ENCODE measurements at regions not wholly inside any gene's neighbourhood (a gene's known extent, or its start where the extent isn't known, plus 50 kb on each side); places are given as distances from the start of the nearest gene placed in this dataset.
A peak's percentile ranks its signal among the peaks of the same experiment; 100 is the strongest.

- DNase-seq (no peak), ATAC-seq (no peak), FAIRE-seq (no peak)
- intact Hi-C loops (cut with DNase I): no loop called here
- Histone ChIP-seq H3K27me3 (no peaks in the 10 kb centered on the region), H3K9me3 (no peaks in the 10 kb centered on the region), H3K4me1 (peaks cover 0 to 5% (median under 1%) of the 10 kb centered on the region in 3 donors), H3K4me3 (no peak overlapping the region), H3K27ac (no peak overlapping the region), H3K36me3 (no peaks in the 10 kb centered on the region)
- no peak for TF ChIP-seq CTCF (IDR thresholded peaks at IDR 0.05)
- 73 to 77% methylated on average over 6 of the region's 6 CpGs for WGBS, 2 donors
These were observed 84.1 kb upstream of the PAPOLG start for GRCh38 chr2:60671966-60672365.

- Histone ChIP-seq H3K9me3 (no peaks in the 10 kb centered on the region), H3K27ac (no peak overlapping the region), H3K4me3 (no peak overlapping the region), H3K4me1 (peaks cover 0 to 11% (median 9%) of the 10 kb centered on the region in 3 donors), H3K36me3 (no peaks in the 10 kb centered on the region), H3K27me3 (no peaks in the 10 kb centered on the region)
- intact Hi-C loops (cut with DNase I): no loop called here
- peak; percentile 71 to 97 (median 86) for DNase-seq
- WGBS, 2 donors: 20 to 24% methylated on average over 9 of the region's 9 CpGs
- peak; percentile 75 to 96 (median 89) for TF ChIP-seq CTCF (IDR thresholded peaks at IDR 0.05)
- no peak for FAIRE-seq
- ATAC-seq: peak; percentile 92 to 98 (median 96)
These were observed 81.4 kb upstream of the PAPOLG start for GRCh38 chr2:60674524-60675165.

GRCh38 chr2:60675301-60675700 is 80.8 kb upstream of the PAPOLG start:
- 58 to 65% methylated on average over 3 of the region's 3 CpGs for WGBS, 2 donors
- FAIRE-seq (no peak), ATAC-seq (no peak)

GRCh38 chr2:60676706-60677330 is 79.2 kb upstream of the PAPOLG start:
- no peak for DNase-seq
- H3K4me3 ChIP-seq: no peak overlapping the region
- H3K4me1 ChIP-seq: peaks cover 0 to 11% (median 9%) of the 10 kb centered on the region in 3 donors
- intact Hi-C loops (cut with DNase I): no loop called here
- no peak for TF ChIP-seq CTCF (IDR thresholded peaks at IDR 0.05)
- H3K27me3 ChIP-seq: no peaks in the 10 kb centered on the region
- no peak overlapping the region for H3K27ac ChIP-seq
- ATAC-seq: no peak
- H3K36me3 ChIP-seq: no peaks in the 10 kb centered on the region
- FAIRE-seq: no peak
- no peaks in the 10 kb centered on the region for H3K9me3 ChIP-seq
- 42 to 43% methylated on average over 4 of the region's 4 CpGs for WGBS, 2 donors

More at GRCh38 chr2:60675301-60675700, 80.8 kb upstream of the PAPOLG start:
- no peaks in the 10 kb centered on the region for H3K27me3 ChIP-seq
- no peaks in the 10 kb centered on the region for H3K36me3 ChIP-seq
- H3K4me3 ChIP-seq: no peak overlapping the region
- no peaks in the 10 kb centered on the region for H3K9me3 ChIP-seq
- H3K27ac ChIP-seq: no peak overlapping the region
- intact Hi-C loops (cut with DNase I): no loop called here
- no peak for TF ChIP-seq CTCF (IDR thresholded peaks at IDR 0.05)
- peaks cover 0 to 11% (median 9%) of the 10 kb centered on the region in 3 donors for H3K4me1 ChIP-seq
- no peak for DNase-seq

- H3K36me3 ChIP-seq: no peaks in the 10 kb centered on the region
- FAIRE-seq (no peak), DNase-seq (peak in 2 of 6 donors; percentile 25 to 27), ATAC-seq (peak in 3 of 4 donors; percentile 30 to 54 (median 51))
- WGBS, 2 donors: 9 to 12% methylated on average over 4 of the region's 4 CpGs
- intact Hi-C loops (cut with DNase I): no loop called here
- H3K27me3 ChIP-seq: no peaks in the 10 kb centered on the region
- no peak overlapping the region for H3K27ac ChIP-seq
- no peak overlapping the region for H3K4me3 ChIP-seq
- H3K9me3 ChIP-seq: no peaks in the 10 kb centered on the region
- peaks cover 0 to 11% (median 9%) of the 10 kb centered on the region in 3 donors for H3K4me1 ChIP-seq
- no peak for TF ChIP-seq CTCF (IDR thresholded peaks at IDR 0.05)
These were observed 78.7 kb upstream of the PAPOLG start for GRCh38 chr2:60677356-60677755.

Measured in pancreas (tissue), 10 donors.